ENCODE measurements at regions not wholly inside any gene's neighbourhood (a gene's known extent, or its start where the extent isn't known, plus 50 kb on each side); places are given as distances from the start of the nearest gene placed in this dataset.

DNA sequence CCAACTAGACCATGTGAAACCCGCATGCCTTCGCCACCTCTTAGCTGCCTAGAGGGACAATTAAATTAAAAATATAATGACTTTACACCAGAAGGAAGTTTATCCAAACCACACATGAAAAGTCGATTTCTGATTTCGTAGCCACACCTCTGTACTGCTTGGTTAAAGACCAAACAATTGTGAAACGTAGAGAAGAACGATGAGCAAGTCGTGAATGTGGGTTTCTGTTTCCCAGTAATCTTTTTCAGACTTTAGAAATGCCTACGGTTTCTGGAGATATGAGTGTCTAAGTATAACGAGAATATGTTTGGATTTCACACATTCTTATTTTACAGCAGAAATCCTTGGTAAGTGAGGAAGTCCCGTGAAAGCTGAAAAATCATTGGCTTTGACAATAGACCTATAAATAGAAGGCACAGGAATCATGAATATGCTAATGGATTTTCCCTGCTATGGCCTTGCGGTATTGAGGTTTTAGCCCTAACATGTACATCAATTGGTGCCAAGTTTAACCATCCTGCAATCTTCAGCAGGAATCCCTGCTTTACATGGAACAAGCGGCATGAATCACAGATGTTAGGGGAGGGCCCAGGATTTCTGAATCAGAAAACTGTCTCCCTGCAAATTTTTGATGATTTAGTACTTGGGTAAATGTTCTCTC is 105.6 kb downstream of the TTC32 start:
- no peak for ATAC-seq
- intact Hi-C loops (cut with DNase I) = no loop called here

GRCh38 chr2:19793132-19793750 is 108.5 kb downstream of the TTC32 start:
- Histone ChIP-seq H3K4me1 (no peaks in the 10 kb centered on the region), H3K36me3 (no peaks in the 10 kb centered on the region), H3K27me3 (no peaks in the 10 kb centered on the region), H3K4me3 (no peak overlapping the region), H3K9me3 (no peaks in the 10 kb centered on the region), H3K27ac (no peak overlapping the region)
- intact Hi-C loops (cut with DNase I) = no loop called here
- ATAC-seq = no peak
- no peak for DNase-seq
- TF ChIP-seq CTCF (IDR thresholded peaks at IDR 0.05) = no peak

More for the DNA sequence above, 105.6 kb downstream of the TTC32 start:
- no peak for DNase-seq
- H3K27me3 ChIP-seq = no peaks in the 10 kb centered on the region
- H3K4me1 ChIP-seq = no peaks in the 10 kb centered on the region
- TF ChIP-seq CTCF (IDR thresholded peaks at IDR 0.05) = no peak
- H3K36me3 ChIP-seq = no peaks in the 10 kb centered on the region
- H3K9me3 ChIP-seq = no peaks in the 10 kb centered on the region
- H3K27ac ChIP-seq = no peak overlapping the region
- no peak overlapping the region for H3K4me3 ChIP-seq

- TF ChIP-seq CTCF (IDR thresholded peaks at IDR 0.05) = no peak
- intact Hi-C loops (cut with DNase I) = no loop called here
- Histone ChIP-seq H3K4me1 (peaks cover 0 to 8% of the 10 kb centered on the region in 2 donors), H3K9me3 (no peaks in the 10 kb centered on the region), H3K27me3 (no peaks in the 10 kb centered on the region), H3K27ac (no peak overlapping the region), H3K36me3 (no peaks in the 10 kb centered on the region), H3K4me3 (no peak overlapping the region)
- DNase-seq (no peak), ATAC-seq (no peak)
These were observed 111.5 kb downstream of the TTC32 start for GRCh38 chr2:19790291-19790690.

DNA sequence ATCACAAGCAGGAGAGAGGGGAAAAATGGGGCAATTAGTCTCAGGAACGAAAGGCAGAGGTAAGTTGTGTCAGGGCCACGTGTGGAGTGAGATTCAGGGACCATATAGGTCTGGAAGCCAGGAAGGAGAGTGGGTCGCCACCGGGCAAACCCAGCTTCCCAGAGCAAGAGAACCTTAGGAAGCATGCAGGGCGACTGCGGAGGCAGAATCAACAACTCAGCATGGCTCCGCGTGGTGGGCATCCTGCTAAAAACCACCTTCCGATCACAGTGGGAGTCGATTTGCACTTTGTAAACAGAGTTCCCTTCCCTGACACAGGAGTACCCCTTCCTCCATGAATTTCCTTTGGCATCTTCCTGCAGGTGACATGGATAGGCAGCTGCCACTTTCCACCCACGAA is 114.6 kb downstream of the TTC32 start:
- intact Hi-C loops (cut with DNase I) = no loop called here

More for the DNA sequence above, 114.6 kb downstream of the TTC32 start:
- peaks cover 0 to 8% of the 10 kb centered on the region in 2 donors for H3K4me1 ChIP-seq
- no peak for ATAC-seq
- H3K36me3 ChIP-seq = no peaks in the 10 kb centered on the region
- TF ChIP-seq CTCF (IDR thresholded peaks at IDR 0.05) = no peak
- H3K9me3 ChIP-seq = no peaks in the 10 kb centered on the region
- no peaks in the 10 kb centered on the region for H3K27me3 ChIP-seq
- H3K27ac ChIP-seq = no peak overlapping the region
- H3K4me3 ChIP-seq = no peak overlapping the region
- no peak for DNase-seq

Measured in left lung (tissue), 4 donors.